GM19023 (cell line): ENCODE measurements at regions not wholly inside any gene's neighbourhood (a gene's known extent, or its start where the extent isn't known, plus 50 kb on each side); places are given as distances from the start of the nearest gene placed in this dataset.
"Not testable (repeated sequence)": the region's sequence is repeated elsewhere in the genome, so short reads cannot be mapped to it uniquely, and the experiment has no call there.

Experiments
- ATAC-seq: cut with Tn5 transposase; IDR thresholded peaks from one replicate; pipeline ENCODE4 v1.9.1; 2021; ENCODE audit warnings: mild to moderate bottlenecking, moderate library complexity; ENCODE audit not compliant: unreplicated experiment

- ATAC-seq, result no peak
Observed at GRCh38 chr14:106790189-106791036, 1264.0 kb downstream of the TMEM121 start.

- ATAC-seq, result no peak
Observed at GRCh38 chr14:106792543-106792942, 1266.2 kb downstream of the TMEM121 start.

- ATAC-seq, result not testable (repeated sequence)
Observed at GRCh38 chr14:106798166-106798565, 1271.8 kb downstream of the TMEM121 start.

- ATAC-seq, result no peak
Observed at GRCh38 chr14:106802413-106803364, 1276.3 kb downstream of the TMEM121 start.

DNA sequence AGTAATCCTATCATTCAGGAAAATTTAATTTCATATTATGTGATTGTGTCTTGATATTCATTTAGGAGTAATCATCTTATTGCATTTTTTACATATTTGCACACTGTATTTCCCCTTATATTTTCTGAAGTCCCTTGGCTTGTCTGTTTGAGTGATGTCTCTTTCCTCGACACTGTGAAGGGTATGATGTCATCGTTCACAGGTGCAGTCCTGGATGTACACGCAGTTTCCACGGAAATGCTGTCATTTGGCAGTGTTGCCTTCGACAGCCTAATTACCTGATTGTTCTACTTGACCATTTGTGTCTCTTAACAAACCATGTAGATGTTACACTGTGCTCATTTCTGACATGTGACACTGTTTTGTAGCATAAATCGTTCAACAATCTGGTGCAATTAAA, 1277.0 kb downstream of the TMEM121 start:
- ATAC-seq, result no peak

- no peak for ATAC-seq
Observed at GRCh38 chr14:106807493-106807892, 1281.1 kb downstream of the TMEM121 start.

DNA sequence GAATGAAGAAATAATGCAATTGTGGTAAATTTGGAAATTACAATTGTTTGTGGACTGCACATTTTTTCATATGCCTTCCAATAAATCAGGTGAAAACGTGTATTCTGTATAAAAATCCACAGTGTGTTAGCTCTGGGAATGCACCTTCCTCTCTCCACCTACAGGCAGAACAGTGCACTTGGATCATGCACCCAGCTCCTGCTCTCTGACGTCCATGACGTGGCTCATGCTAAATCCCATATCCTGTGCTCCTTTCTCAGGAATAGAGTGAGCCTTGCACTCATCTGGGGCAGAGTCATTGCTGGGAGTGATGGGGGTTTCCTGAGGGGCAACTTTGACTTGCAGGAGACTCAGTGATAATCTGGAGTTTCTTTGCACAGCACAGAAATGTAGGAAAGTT, 1282.1 kb downstream of the TMEM121 start:
- ATAC-seq, result no peak

GRCh38 chr14:106808907-106809306, 1282.5 kb downstream of the TMEM121 start:
- no peak for ATAC-seq

DNA sequence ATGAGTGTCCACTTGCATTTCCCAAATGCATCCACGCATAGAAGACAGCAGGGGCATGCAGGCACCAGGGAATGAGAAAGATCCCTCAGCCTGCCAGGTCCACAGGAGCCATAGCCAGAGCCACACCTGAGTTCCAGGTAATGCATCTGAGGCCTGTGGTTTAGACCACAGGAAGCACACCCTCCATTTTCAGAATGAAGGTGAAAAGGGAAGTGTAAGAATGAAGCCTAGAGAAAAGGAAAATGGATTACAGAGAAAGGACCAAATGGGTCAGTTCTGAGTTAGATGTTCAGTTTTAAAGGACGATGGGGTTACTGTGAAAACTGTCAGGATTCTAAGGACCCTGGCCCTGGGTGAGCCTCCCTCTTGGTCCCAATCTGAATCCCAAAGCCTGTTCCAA, 1283.2 kb downstream of the TMEM121 start:
- ATAC-seq, result no peak

- ATAC-seq, result not testable (repeated sequence)
Observed at GRCh38 chr14:106810168-106810567, 1283.8 kb downstream of the TMEM121 start.

- ATAC-seq, result no peak
Observed at GRCh38 chr14:106811162-106811561, 1284.8 kb downstream of the TMEM121 start.

GRCh38 chr14:106812788-106813476, 1286.5 kb downstream of the TMEM121 start:
- no peak for ATAC-seq

- ATAC-seq, result no peak
Observed at GRCh38 chr14:106813477-106813823, 1287.1 kb downstream of the TMEM121 start.

DNA sequence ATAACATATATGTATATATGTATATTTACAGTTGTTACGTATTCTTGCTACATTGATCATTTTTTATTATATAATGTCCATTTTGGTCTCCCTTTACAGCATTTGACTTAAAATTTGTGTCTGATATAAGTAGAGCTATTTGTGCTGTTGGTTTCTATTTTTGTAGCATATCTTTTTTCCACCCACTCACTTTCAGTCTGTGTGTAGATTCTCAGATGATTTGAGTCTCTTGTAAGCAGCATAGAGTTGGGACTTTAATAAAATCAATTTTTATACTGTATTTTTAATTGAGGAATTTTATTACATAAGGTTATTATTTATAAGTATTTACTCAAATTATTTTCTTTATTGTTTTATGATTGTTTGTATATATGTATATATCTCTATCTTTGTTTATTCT, 1293.7 kb downstream of the TMEM121 start:
- ATAC-seq, result no peak

GRCh38 chr14:106821119-106821518, 1294.7 kb downstream of the TMEM121 start:
- no peak for ATAC-seq

DNA sequence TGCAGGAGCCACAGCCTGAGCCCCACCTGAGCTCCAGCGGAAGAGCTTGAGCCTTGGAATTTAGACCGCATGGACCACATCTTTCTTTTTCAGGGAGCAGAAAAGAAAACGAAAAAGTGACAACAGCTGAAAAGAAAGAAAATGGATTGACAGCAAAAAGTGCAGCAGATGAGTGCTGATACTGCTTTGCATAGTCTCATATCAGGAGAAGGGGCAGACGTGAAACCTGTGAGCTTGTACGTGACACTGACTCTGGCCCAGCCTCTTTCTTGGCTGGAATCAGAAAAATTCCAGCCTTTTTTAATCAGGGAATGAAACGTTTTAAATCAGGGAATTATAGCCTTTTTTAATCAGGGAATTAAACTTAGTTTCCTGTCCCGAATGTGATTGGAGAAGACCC, 1296.5 kb downstream of the TMEM121 start:
- ATAC-seq, result no peak

DNA sequence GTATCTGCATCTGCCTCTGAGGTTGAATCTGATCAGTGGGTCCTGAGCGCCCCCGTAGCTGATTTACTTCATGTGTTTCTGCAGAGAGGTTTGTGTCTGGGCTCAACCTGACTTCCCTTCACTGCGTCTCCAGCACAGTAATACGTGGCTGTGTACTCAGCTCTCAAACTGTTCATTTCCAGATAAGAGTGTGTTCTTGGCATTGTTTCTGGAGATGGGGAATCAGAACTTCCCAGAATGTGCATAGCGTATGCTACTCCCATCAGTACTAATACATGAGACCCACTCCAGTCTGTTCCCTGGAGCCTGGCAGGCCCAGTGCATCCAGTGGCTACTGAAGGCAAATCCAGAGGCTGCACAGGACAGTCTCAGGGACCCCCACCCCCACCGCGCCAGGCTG, 1297.2 kb downstream of the TMEM121 start:
- ATAC-seq, result no peak

DNA sequence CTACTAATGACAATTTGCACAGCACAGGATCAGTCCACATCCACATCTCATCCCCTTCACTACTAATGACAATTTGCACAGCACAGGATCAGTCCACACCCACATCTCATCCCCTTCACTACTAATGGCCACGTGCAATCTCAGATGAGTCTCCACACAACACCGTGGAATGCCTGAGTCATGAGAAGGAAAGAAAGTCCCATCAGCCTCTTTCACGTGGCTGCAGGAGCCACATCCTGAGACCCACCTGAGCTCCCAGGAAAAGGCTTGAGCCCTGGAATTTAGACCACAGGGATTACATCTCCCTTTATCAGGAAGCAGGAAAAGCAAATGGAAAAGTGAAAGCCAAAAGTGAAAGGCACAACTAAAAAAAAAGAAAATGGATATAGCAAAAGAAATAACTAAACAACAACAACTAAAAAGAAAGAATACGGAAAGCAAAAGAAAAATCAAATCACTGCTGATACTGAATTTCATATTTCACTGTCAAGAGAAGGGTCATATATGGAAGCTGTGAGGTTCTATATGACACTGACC, 1300.5 kb downstream of the TMEM121 start:
- ATAC-seq, result no peak

DNA sequence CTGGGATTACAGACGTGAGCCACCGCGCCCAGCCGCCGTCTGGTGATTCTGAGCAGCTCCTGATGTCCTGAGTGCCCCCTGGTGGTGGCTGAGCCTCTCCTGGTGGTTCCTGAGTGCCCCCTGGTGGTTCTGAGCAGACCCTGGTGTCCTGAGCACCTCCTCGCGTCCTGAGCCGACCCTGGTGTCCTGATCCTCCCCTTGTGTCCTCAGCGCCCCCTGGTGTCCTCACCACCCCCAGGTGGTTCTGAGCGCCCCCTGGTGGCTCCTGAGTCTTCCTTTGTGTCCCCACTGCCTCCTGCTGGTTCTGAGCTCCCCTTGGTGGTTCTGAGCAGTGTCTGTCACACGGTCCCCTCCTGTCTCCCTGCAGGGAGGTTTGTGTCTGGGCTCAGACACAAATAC, 1304.9 kb downstream of the TMEM121 start:
- peak; percentile 61 for ATAC-seq

- ATAC-seq, result no peak
Observed at GRCh38 chr14:106837870-106838269, 1311.5 kb downstream of the TMEM121 start.
